PFSK-1 (cell line): ENCODE measurements at regions not wholly inside any gene's neighbourhood (a gene's known extent, or its start where the extent isn't known, plus 50 kb on each side); places are given as distances from the start of the nearest gene placed in this dataset.

ENCODE experiments used
- POLR2AphosphoS5 ChIP-seq: IDR thresholded peaks from 2 replicates; pipeline ENCODE4 v1.6.1; 2012; ENCODE audit warnings: low read depth, mild to moderate bottlenecking, control low read depth, low read length, moderate library complexity
- SIN3A ChIP-seq: IDR thresholded peaks from 2 replicates; pipeline ENCODE4 v1.6.1; 2012; ENCODE audit warnings: mild to moderate bottlenecking, low read length, moderate library complexity, borderline replicate concordance; ENCODE audit not compliant: insufficient read depth
- TAF1 ChIP-seq: IDR thresholded peaks from 2 replicates; pipeline ENCODE4 v1.6.1; 2012; ENCODE audit warnings: low read length, control low read depth, borderline replicate concordance; ENCODE audit not compliant: insufficient read depth
- TF ChIP-seq, protein P1 (sequence below), 2 experiments: IDR thresholded peaks; 2 replicates each; pipeline versions ENCODE4 v1.6.1 to v1.8.0; 2011 to 2012; ENCODE audit warnings: low read depth in 2 of 2, low read length in 2 of 2, control low read depth in 1 of 2, inconsistent platforms in 1 of 2, mild to moderate bottlenecking in 1 of 2, moderate library complexity in 1 of 2; ENCODE audit not compliant: insufficient read depth in 1 of 2

DNA sequence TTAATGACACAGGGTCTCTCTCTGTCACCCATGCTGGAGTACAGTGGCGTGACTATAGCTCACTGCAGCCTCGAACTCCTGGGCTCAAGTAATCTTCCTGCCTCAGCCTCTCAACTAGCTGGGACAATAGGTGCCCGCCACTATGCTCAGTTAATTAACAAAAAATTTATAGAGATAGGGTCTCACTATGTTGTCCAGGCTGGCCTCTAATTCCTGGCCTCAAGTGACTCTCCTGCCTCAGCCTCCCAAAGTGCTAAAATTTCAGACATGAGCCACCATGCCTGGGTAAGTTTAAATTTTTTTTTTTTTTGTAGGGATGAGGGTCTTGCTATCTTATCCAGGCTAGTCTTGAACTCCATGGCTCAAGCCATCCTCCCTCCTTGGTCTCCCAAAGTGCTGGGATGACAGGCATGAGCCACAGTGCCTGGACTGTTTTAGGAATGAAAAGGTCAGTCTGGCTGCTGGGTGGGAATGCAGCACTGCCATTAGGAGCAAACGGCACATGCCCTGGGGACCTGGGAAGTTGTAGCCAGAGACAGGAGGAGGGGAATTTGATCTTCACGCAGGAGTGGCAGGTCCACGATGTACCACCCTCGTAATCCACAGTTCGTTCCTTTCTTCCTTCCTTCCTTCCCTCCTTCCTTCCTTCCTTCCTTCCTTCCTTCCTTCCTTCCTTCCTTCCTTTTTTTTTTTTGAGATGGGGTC is 106.7 kb downstream of the HAPSTR1 start:
- TF ChIP-seq POLR2AphosphoS5 = no peak
- TF ChIP-seq, protein P1, sequence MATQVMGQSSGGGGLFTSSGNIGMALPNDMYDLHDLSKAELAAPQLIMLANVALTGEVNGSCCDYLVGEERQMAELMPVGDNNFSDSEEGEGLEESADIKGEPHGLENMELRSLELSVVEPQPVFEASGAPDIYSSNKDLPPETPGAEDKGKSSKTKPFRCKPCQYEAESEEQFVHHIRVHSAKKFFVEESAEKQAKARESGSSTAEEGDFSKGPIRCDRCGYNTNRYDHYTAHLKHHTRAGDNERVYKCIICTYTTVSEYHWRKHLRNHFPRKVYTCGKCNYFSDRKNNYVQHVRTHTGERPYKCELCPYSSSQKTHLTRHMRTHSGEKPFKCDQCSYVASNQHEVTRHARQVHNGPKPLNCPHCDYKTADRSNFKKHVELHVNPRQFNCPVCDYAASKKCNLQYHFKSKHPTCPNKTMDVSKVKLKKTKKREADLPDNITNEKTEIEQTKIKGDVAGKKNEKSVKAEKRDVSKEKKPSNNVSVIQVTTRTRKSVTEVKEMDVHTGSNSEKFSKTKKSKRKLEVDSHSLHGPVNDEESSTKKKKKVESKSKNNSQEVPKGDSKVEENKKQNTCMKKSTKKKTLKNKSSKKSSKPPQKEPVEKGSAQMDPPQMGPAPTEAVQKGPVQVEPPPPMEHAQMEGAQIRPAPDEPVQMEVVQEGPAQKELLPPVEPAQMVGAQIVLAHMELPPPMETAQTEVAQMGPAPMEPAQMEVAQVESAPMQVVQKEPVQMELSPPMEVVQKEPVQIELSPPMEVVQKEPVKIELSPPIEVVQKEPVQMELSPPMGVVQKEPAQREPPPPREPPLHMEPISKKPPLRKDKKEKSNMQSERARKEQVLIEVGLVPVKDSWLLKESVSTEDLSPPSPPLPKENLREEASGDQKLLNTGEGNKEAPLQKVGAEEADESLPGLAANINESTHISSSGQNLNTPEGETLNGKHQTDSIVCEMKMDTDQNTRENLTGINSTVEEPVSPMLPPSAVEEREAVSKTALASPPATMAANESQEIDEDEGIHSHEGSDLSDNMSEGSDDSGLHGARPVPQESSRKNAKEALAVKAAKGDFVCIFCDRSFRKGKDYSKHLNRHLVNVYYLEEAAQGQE (IDR thresholded peaks at IDR 0.05; ENCODE audit: insufficient read depth in 1 of 2, low read depth in 2 of 2, low read length in 2 of 2) = no peak
- TF ChIP-seq SIN3A = no peak
- TF ChIP-seq TAF1 = no peak
